GM10266 (cell line): ENCODE measurements at regions not wholly inside any gene's neighbourhood (a gene's known extent, or its start where the extent isn't known, plus 50 kb on each side); places are given as distances from the start of the nearest gene placed in this dataset.

ENCODE experiments used
- DNase-seq: peaks from one replicate; pipeline ENCODE4 v3.0.0; 2012; ENCODE audit errors: extremely low spot score
- CTCF ChIP-seq: IDR thresholded peaks from 2 replicates; pipeline ENCODE4 v1.5.1; 2012; ENCODE audit warnings: mild to moderate bottlenecking, low read depth; ENCODE audit not compliant: control insufficient read depth, insufficient read depth; ENCODE audit errors: missing control alignments

GRCh38 chr4:17230727-17231126 lies 281.2 kb downstream of the QDPR start:
- no peak for TF ChIP-seq CTCF
- no peak for DNase-seq

- no peak for TF ChIP-seq CTCF
- DNase-seq: no peak
Measured at GRCh38 chr4:17220816-17221215, 291.1 kb downstream of the QDPR start.

- DNase-seq: no peak
- TF ChIP-seq CTCF: no peak
Measured at GRCh38 chr4:17218786-17219185, 293.1 kb downstream of the QDPR start.

GRCh38 chr4:17206829-17207801 lies 304.8 kb downstream of the QDPR start:
- no peak for DNase-seq
- no peak for TF ChIP-seq CTCF

GRCh38 chr4:17204908-17205307 lies 306.5 kb upstream of the LDB2 start:
- DNase-seq: no peak

GRCh38 chr4:17203797-17204196 lies 305.4 kb upstream of the LDB2 start:
- no peak for DNase-seq
- no peak for TF ChIP-seq CTCF

More at GRCh38 chr4:17204908-17205307, 306.5 kb upstream of the LDB2 start:
- TF ChIP-seq CTCF: no peak

- no peak for TF ChIP-seq CTCF
Measured at GRCh38 chr4:17197070-17197469, 298.6 kb upstream of the LDB2 start.

More at GRCh38 chr4:17197070-17197469, 298.6 kb upstream of the LDB2 start:
- DNase-seq: no peak
